Endothelial cell (in vitro differentiated cells): ENCODE measurements at regions not wholly inside any gene's neighbourhood (a gene's known extent, or its start where the extent isn't known, plus 50 kb on each side); places are given as distances from the start of the nearest gene placed in this dataset.

Experiments
- DNase-seq: peaks from one replicate; pipeline ENCODE4 v3.0.0; 2021; ENCODE audit warnings: low spot score
- H3K27ac Mint-ChIP-seq: one replicate; pipeline ENCODE4 v1.8.0; 2021; ENCODE audit warnings: mixed read lengths, inconsistent platforms; ENCODE audit not compliant: unreplicated experiment
- H3K27me3 Mint-ChIP-seq: one replicate; pipeline ENCODE4 v1.8.0; 2021; ENCODE audit warnings: mild to moderate bottlenecking, moderate library complexity, mixed read lengths, inconsistent platforms; ENCODE audit not compliant: unreplicated experiment
- H3K36me3 Mint-ChIP-seq: one replicate; pipeline ENCODE4 v1.8.0; 2021; ENCODE audit warnings: mild to moderate bottlenecking, low read depth, mixed read lengths, inconsistent platforms; ENCODE audit not compliant: unreplicated experiment
- H3K4me1 Mint-ChIP-seq: one replicate; pipeline ENCODE4 v1.8.0; 2021; ENCODE audit warnings: mild to moderate bottlenecking, mixed read lengths, inconsistent platforms; ENCODE audit not compliant: unreplicated experiment
- H3K4me3 Mint-ChIP-seq: one replicate; pipeline ENCODE4 v1.8.0; 2021; ENCODE audit warnings: mild to moderate bottlenecking, mixed read lengths, inconsistent platforms; ENCODE audit not compliant: unreplicated experiment
- H3K9me3 Mint-ChIP-seq: one replicate; pipeline ENCODE4 v1.8.0; 2021; ENCODE audit warnings: mixed read lengths, inconsistent platforms; ENCODE audit not compliant: unreplicated experiment
- TF ChIP-seq, protein P1 (sequence below): fragments of 200-600 bp; sonication (generic); IDR thresholded peaks from one replicate; pipeline ENCODE4 v1.5.0; 2021; ENCODE audit warnings: antibody characterized with exemption; ENCODE audit not compliant: unreplicated experiment

DNA sequence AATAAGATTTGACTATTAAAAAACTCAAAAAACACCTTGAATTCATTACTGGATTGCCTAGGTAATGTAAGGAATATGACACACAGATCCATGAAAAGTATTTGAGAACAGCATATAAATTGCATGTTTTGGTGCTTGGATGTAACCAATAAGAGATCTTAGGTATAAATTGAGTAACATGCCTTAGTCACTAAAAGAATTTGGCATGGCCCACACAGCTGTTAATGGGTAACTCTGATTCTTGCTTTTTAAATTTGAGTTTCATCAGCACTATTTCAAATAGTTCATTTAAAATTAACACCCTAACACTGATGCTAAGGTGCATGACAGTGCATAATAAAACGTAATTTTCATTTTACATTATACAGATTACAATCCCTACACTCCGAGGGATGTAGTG, 779.3 kb upstream of the WWC1 start:
- H3K4me1 Mint-ChIP-seq: peaks cover 3% of the 10 kb centered on the region
- H3K9me3 Mint-ChIP-seq: no peaks in the 10 kb centered on the region
- no peak overlapping the region for H3K27ac Mint-ChIP-seq
- no peak overlapping the region for H3K4me3 Mint-ChIP-seq
- no peak for DNase-seq
- no peaks in the 10 kb centered on the region for H3K27me3 Mint-ChIP-seq
- TF ChIP-seq, protein P1, sequence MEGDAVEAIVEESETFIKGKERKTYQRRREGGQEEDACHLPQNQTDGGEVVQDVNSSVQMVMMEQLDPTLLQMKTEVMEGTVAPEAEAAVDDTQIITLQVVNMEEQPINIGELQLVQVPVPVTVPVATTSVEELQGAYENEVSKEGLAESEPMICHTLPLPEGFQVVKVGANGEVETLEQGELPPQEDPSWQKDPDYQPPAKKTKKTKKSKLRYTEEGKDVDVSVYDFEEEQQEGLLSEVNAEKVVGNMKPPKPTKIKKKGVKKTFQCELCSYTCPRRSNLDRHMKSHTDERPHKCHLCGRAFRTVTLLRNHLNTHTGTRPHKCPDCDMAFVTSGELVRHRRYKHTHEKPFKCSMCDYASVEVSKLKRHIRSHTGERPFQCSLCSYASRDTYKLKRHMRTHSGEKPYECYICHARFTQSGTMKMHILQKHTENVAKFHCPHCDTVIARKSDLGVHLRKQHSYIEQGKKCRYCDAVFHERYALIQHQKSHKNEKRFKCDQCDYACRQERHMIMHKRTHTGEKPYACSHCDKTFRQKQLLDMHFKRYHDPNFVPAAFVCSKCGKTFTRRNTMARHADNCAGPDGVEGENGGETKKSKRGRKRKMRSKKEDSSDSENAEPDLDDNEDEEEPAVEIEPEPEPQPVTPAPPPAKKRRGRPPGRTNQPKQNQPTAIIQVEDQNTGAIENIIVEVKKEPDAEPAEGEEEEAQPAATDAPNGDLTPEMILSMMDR: no peak
- no peaks in the 10 kb centered on the region for H3K36me3 Mint-ChIP-seq

DNA sequence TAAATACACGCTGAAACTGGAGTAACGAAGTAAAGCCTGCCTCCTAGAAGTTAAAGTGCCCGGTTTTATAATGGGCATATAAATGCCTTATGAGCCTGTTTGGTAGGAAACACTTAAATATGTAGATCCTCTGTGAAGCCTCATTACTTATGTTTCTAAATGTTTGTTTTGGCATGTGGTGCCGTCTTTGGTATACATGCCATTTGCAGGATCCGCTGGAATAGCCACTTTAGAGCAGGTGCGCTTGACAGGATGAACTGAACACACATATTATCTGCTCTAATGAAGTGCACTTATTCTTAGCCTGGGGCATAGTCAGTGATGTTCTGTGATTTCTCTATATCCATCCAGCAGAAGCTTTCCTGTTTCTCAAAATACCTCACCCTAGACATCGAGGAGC, 778.1 kb upstream of the WWC1 start:
- Mint-ChIP-seq H3K4me3 (no peak overlapping the region), H3K4me1 (peaks cover 3% of the 10 kb centered on the region), H3K27me3 (no peaks in the 10 kb centered on the region), H3K9me3 (no peaks in the 10 kb centered on the region), H3K36me3 (no peaks in the 10 kb centered on the region), H3K27ac (no peak overlapping the region)
- TF ChIP-seq, protein P1: no peak
- DNase-seq: no peak

GRCh38 chr5:167514461-167514860, 777.0 kb upstream of the WWC1 start:
- no peaks in the 10 kb centered on the region for H3K9me3 Mint-ChIP-seq
- no peak overlapping the region for H3K27ac Mint-ChIP-seq
- TF ChIP-seq, protein P1: no peak
- no peak overlapping the region for H3K4me3 Mint-ChIP-seq
- H3K36me3 Mint-ChIP-seq: no peaks in the 10 kb centered on the region
- H3K27me3 Mint-ChIP-seq: no peaks in the 10 kb centered on the region
- H3K4me1 Mint-ChIP-seq: peaks cover 3% of the 10 kb centered on the region
- no peak for DNase-seq

- Mint-ChIP-seq H3K4me1 (no peaks in the 10 kb centered on the region), H3K4me3 (no peak overlapping the region), H3K27me3 (no peaks in the 10 kb centered on the region), H3K9me3 (no peaks in the 10 kb centered on the region), H3K27ac (no peak overlapping the region), H3K36me3 (no peaks in the 10 kb centered on the region)
- DNase-seq: no peak
- TF ChIP-seq, protein P1: no peak
Observed at GRCh38 chr5:167525004-167525403, 766.4 kb upstream of the WWC1 start.

- TF ChIP-seq, protein P1: peak; percentile 41
Observed at GRCh38 chr5:167528651-167529050, 762.8 kb upstream of the WWC1 start.

More at GRCh38 chr5:167528651-167529050, 762.8 kb upstream of the WWC1 start:
- Mint-ChIP-seq H3K27ac (no peak overlapping the region), H3K4me1 (no peaks in the 10 kb centered on the region), H3K27me3 (no peaks in the 10 kb centered on the region), H3K36me3 (no peaks in the 10 kb centered on the region), H3K9me3 (no peaks in the 10 kb centered on the region), H3K4me3 (no peak overlapping the region)
- no peak for DNase-seq
